Natural killer cell treated with Interleukin-12 subunit alpha and Interleukin-12 subunit beta and Interleukin-15 and Interleukin-18, amount 100 ng/mL, for 72 hours (primary cell): ENCODE measurements at regions not wholly inside any gene's neighbourhood (a gene's known extent, or its start where the extent isn't known, plus 50 kb on each side); places are given as distances from the start of the nearest gene placed in this dataset.
"Not testable (repeated sequence)": the region's sequence is repeated elsewhere in the genome, so short reads cannot be mapped to it uniquely, and the experiment has no call there.

Experiments used
- ATAC-seq, 2 donors: fragments of 150-1000 bp; cut with Tn5 transposase in 1 of 2; sonication (Bioruptor Pico), chemical (Tn5 transposase) in 1 of 2; 2 replicates each; pipeline ENCODE4 v1.10.0; 2021
- DNase-seq: peaks from one replicate; pipeline ENCODE4 v3.0.0; 2022; ENCODE audit warnings: low spot score
- H3K27ac Mint-ChIP-seq, 2 donors: 1 replicate in 1 of 2; 2 replicates in 1 of 2; pipeline ENCODE4 v1.8.0; 2022; ENCODE audit warnings: mixed read lengths in 2 of 2, mild to moderate bottlenecking in 1 of 2, moderate library complexity in 1 of 2
- H3K27me3 Mint-ChIP-seq, 2 donors: 1 replicate in 1 of 2; 2 replicates in 1 of 2; pipeline ENCODE4 v1.8.0; 2022; ENCODE audit warnings: mixed read lengths in 2 of 2
- H3K36me3 Mint-ChIP-seq: one replicate; pipeline ENCODE4 v1.8.0; 2022; ENCODE audit warnings: mixed read lengths
- H3K4me1 Mint-ChIP-seq, 2 donors: 1 replicate in 1 of 2; 2 replicates in 1 of 2; pipeline ENCODE4 v1.8.0; 2022; ENCODE audit warnings: low read depth in 2 of 2, mixed read lengths in 2 of 2, mild to moderate bottlenecking in 1 of 2
- H3K4me3 Mint-ChIP-seq: one replicate; pipeline ENCODE4 v1.8.0; 2022; ENCODE audit warnings: mixed read lengths
- H3K9me3 Mint-ChIP-seq: 2 replicates; pipeline ENCODE4 v1.8.0; 2022; ENCODE audit warnings: mixed read lengths

- H3K27ac Mint-ChIP-seq, result no peak overlapping the region
- H3K4me3 Mint-ChIP-seq, result no peak overlapping the region
- DNase-seq (no peak), ATAC-seq (no peak)
- H3K27me3 Mint-ChIP-seq, result no peaks in the 10 kb centered on the region
- no peaks in the 10 kb centered on the region for H3K36me3 Mint-ChIP-seq
- peaks cover 4% of the 10 kb centered on the region for H3K9me3 Mint-ChIP-seq
- H3K4me1 Mint-ChIP-seq, result no peaks in the 10 kb centered on the region
Observed at GRCh38 chr5:98204798-98205197, 568.7 kb upstream of the RGMB start.

- Mint-ChIP-seq H3K27me3 (no peaks in the 10 kb centered on the region), H3K27ac (no peak overlapping the region), H3K9me3 (peaks cover 8% of the 10 kb centered on the region), H3K4me1 (no peaks in the 10 kb centered on the region), H3K36me3 (no peaks in the 10 kb centered on the region), H3K4me3 (no peak overlapping the region)
- DNase-seq (no peak), ATAC-seq (no peak)
Observed at GRCh38 chr5:98205691-98206461, 567.6 kb upstream of the RGMB start.

- no peak overlapping the region for H3K27ac Mint-ChIP-seq
- no peaks in the 10 kb centered on the region for H3K36me3 Mint-ChIP-seq
- no peaks in the 10 kb centered on the region for H3K4me1 Mint-ChIP-seq
- no peak overlapping the region for H3K4me3 Mint-ChIP-seq
- no peaks in the 10 kb centered on the region for H3K27me3 Mint-ChIP-seq
- H3K9me3 Mint-ChIP-seq, result peaks cover 8% of the 10 kb centered on the region
- DNase-seq (no peak), ATAC-seq (no peak)
Observed at GRCh38 chr5:98206566-98206965, 566.9 kb upstream of the RGMB start.

GRCh38 chr5:98209418-98209817, 564.0 kb upstream of the RGMB start:
- ATAC-seq, result no peak
- H3K4me1 Mint-ChIP-seq, result no peaks in the 10 kb centered on the region
- no peak overlapping the region for H3K4me3 Mint-ChIP-seq
- H3K36me3 Mint-ChIP-seq, result no peaks in the 10 kb centered on the region
- no peaks in the 10 kb centered on the region for H3K27me3 Mint-ChIP-seq
- no peak overlapping the region for H3K27ac Mint-ChIP-seq
- no peak for DNase-seq
- peaks cover 9% of the 10 kb centered on the region for H3K9me3 Mint-ChIP-seq

GRCh38 chr5:98214240-98215051, 559.0 kb upstream of the RGMB start:
- Mint-ChIP-seq H3K27ac (no peak overlapping the region), H3K9me3 (peaks cover 8% of the 10 kb centered on the region), H3K27me3 (no peaks in the 10 kb centered on the region), H3K4me3 (no peak overlapping the region), H3K4me1 (no peaks in the 10 kb centered on the region), H3K36me3 (no peaks in the 10 kb centered on the region)
- ATAC-seq (no peak), DNase-seq (no peak)

GRCh38 chr5:98217138-98217537, 556.3 kb upstream of the RGMB start:
- DNase-seq (no peak), ATAC-seq (no peak)
- Mint-ChIP-seq H3K27me3 (no peaks in the 10 kb centered on the region), H3K4me3 (no peak overlapping the region), H3K27ac (no peak overlapping the region), H3K4me1 (no peaks in the 10 kb centered on the region), H3K9me3 (peaks cover 2% of the 10 kb centered on the region), H3K36me3 (no peaks in the 10 kb centered on the region)

- Mint-ChIP-seq H3K27me3 (no peaks in the 10 kb centered on the region), H3K36me3 (no peaks in the 10 kb centered on the region), H3K4me1 (no peaks in the 10 kb centered on the region), H3K4me3 (no peak overlapping the region), H3K9me3 (peaks cover 4% of the 10 kb centered on the region), H3K27ac (no peak overlapping the region)
- no peak for ATAC-seq
- no peak for DNase-seq
Observed at GRCh38 chr5:98218838-98219237, 554.6 kb upstream of the RGMB start.

GRCh38 chr5:98227489-98227888, 546.0 kb upstream of the RGMB start:
- ATAC-seq (no peak), DNase-seq (no peak)
- H3K9me3 Mint-ChIP-seq, result peaks cover 20% of the 10 kb centered on the region
- no peak overlapping the region for H3K4me3 Mint-ChIP-seq
- no peak overlapping the region for H3K27ac Mint-ChIP-seq
- H3K27me3 Mint-ChIP-seq, result no peaks in the 10 kb centered on the region
- H3K36me3 Mint-ChIP-seq, result no peaks in the 10 kb centered on the region
- H3K4me1 Mint-ChIP-seq, result no peaks in the 10 kb centered on the region

GRCh38 chr5:98231089-98231488, 542.4 kb upstream of the RGMB start:
- no peaks in the 10 kb centered on the region for H3K4me1 Mint-ChIP-seq
- H3K27ac Mint-ChIP-seq, result no peak overlapping the region
- no peak for ATAC-seq

GRCh38 chr5:98237794-98238193, 535.7 kb upstream of the RGMB start:
- H3K36me3 Mint-ChIP-seq, H3K4me3 Mint-ChIP-seq, H3K27ac Mint-ChIP-seq, H3K4me1 Mint-ChIP-seq, H3K27me3 Mint-ChIP-seq, DNase-seq, ATAC-seq: not testable (repeated sequence)
- peaks cover 15% of the 10 kb centered on the region for H3K9me3 Mint-ChIP-seq

More at GRCh38 chr5:98231089-98231488, 542.4 kb upstream of the RGMB start:
- H3K9me3 Mint-ChIP-seq, result peaks cover 16% of the 10 kb centered on the region
- H3K27me3 Mint-ChIP-seq, result no peaks in the 10 kb centered on the region
- no peaks in the 10 kb centered on the region for H3K36me3 Mint-ChIP-seq
- no peak for DNase-seq
- no peak overlapping the region for H3K4me3 Mint-ChIP-seq

GRCh38 chr5:98243972-98244371, 529.5 kb upstream of the RGMB start:
- Mint-ChIP-seq H3K9me3 (peaks cover 3% of the 10 kb centered on the region), H3K27ac (no peak overlapping the region), H3K36me3 (no peaks in the 10 kb centered on the region), H3K4me3 (no peak overlapping the region), H3K4me1 (no peaks in the 10 kb centered on the region), H3K27me3 (no peaks in the 10 kb centered on the region)
- no peak for ATAC-seq
- no peak for DNase-seq

- no peak overlapping the region for H3K4me3 Mint-ChIP-seq
- H3K36me3 Mint-ChIP-seq, result no peaks in the 10 kb centered on the region
- no peak for ATAC-seq
- H3K27ac Mint-ChIP-seq, result no peak overlapping the region
- H3K27me3 Mint-ChIP-seq, result no peaks in the 10 kb centered on the region
- no peaks in the 10 kb centered on the region for H3K4me1 Mint-ChIP-seq
- H3K9me3 Mint-ChIP-seq, result peaks cover 19% of the 10 kb centered on the region
- no peak for DNase-seq
Observed at GRCh38 chr5:98248949-98249348, 524.5 kb upstream of the RGMB start.

GRCh38 chr5:98258939-98259338, 514.5 kb upstream of the RGMB start:
- peaks cover 9% of the 10 kb centered on the region for H3K9me3 Mint-ChIP-seq
- ATAC-seq (no peak), DNase-seq (no peak)
- no peaks in the 10 kb centered on the region for H3K27me3 Mint-ChIP-seq
- H3K36me3 Mint-ChIP-seq, result no peaks in the 10 kb centered on the region
- no peaks in the 10 kb centered on the region for H3K4me1 Mint-ChIP-seq
- no peak overlapping the region for H3K27ac Mint-ChIP-seq
- no peak overlapping the region for H3K4me3 Mint-ChIP-seq

- H3K4me3 Mint-ChIP-seq, result no peak overlapping the region
- ATAC-seq (no peak), DNase-seq (no peak)
- H3K36me3 Mint-ChIP-seq, result no peaks in the 10 kb centered on the region
- H3K27ac Mint-ChIP-seq, result no peak overlapping the region
- peaks cover 11% of the 10 kb centered on the region for H3K9me3 Mint-ChIP-seq
- H3K4me1 Mint-ChIP-seq, result no peaks in the 10 kb centered on the region
- no peaks in the 10 kb centered on the region for H3K27me3 Mint-ChIP-seq
Observed at GRCh38 chr5:98259595-98259994, 513.9 kb upstream of the RGMB start.
